ENCODE measurements at regions not wholly inside any gene's neighbourhood (a gene's known extent, or its start where the extent isn't known, plus 50 kb on each side); places are given as distances from the start of the nearest gene placed in this dataset.

- ATAC-seq, result no peak
- intact Hi-C loops (cut with DNase I), result no loop called here
- no peak for DNase-seq
Observed at GRCh38 chr6:129778793-129779192, 68.8 kb upstream of the ARHGAP18 start.

DNA sequence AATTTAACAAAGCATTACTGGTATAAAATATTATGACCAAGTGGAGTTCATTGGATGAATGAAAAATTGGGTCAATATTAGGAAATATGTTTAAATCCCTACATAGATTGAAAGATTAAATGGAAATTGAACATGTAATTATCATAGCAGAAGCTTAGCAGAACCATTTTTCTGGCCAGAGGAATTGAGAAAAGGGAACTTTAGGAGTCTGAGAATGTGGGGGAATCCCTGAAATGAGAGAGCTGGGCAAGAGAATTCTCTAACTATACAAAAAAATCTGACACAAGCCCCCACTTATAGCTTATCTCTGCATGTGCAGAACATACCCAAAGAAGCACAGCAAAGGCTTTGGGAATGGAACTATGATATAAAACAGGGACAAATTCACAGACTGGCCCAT is 67.4 kb upstream of the ARHGAP18 start:
- no peak for DNase-seq
- no peak for ATAC-seq
- intact Hi-C loops (cut with DNase I), result no loop called here

DNA sequence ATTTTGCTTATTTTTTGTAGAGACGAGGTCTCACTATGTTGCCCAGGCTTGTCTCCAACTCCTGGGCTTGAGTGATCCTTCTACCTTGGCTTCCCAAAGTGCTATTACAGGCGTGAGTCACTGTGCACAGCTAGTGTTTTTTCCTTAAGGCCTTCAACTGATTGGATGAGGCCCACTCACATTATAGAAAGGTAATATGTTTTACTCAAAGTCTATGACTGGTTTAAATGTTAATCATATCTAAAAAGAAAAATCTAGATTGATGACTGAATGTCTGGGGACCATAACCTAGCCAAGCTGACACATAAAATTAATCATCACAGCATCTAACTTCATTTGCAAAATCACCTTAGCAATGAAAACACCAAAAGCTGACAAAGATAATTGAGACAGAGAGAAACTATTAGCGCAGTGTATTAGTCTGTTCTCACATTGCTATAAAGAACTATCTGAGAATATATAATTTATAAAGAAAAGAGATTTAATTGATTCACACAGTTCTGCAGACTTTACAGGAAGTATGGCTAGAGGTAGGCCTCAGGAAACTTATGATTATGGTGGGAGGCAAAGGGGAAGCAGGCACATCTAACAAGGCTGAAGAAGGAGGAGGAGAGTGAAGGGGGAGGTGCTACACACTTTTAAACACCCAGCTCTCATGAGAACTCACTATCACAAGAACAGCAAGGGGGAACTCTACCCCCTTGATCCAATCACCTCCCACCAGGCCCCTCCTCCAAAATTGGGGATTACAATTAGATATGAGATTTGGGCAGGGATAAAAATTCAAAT is 66.8 kb upstream of the ARHGAP18 start:
- no peak for DNase-seq
- ATAC-seq, result no peak
- intact Hi-C loops (cut with DNase I), result no loop called here

DNA sequence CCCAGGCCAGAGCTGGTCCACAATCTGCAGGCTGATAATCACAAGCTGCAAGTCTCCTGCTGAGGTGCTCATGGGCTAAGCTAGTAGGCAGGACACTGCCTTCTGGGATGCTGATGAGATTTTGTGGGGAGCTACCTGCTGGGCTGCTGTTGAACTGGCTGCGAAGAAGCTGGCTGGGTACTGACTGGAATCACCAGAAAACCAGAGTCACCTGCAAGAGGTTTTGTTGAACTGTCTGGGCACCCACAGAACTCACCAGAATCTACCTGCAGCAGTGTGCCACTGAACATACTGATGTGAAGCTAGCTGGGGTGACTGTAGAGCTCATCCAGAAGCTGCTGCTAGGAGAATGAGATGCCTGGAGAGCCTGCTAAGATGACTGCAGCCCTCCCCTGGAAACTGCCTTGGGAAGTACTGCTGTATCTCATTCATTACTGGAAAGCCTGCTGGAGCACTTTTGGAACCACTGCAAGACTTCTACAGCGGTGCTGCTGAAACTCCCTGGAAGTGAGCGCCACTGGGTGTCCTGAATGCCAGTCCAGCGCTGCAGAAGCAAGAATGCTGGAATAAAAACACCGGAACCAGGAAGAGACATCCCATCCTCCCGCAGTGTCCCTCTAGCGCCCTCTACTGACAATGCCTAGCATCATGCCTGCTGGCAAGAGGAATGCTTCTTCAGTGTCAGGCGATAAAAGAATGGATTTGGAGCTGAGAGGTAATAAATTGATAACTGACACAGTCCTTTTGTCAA is 64.9 kb upstream of the ARHGAP18 start:
- ATAC-seq (peak; percentile 77 to 86), DNase-seq (peak; percentile 61)
- intact Hi-C loops (cut with DNase I), result no loop called here

DNA sequence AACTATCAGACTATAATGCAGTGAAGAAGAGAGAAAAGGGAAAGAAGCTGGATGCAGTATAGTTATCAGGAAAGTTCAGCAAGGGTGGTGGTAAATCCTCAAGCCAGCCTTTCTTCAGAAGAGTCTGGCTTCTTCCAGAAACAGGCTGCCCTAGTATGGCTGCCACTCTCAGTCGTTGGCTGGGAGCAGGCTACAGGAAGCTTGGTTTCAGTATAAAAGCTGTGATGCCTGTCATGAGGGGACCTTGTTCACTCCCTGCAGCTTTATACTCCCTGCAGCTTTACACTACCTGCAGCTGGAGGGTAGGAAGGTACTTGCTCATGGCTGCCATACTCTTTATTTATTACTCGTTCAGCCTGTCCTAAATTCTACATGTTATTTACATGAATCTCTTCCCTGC is 63.3 kb upstream of the ARHGAP18 start:
- DNase-seq (no peak), ATAC-seq (no peak)
- intact Hi-C loops (cut with DNase I), result no loop called here

DNA sequence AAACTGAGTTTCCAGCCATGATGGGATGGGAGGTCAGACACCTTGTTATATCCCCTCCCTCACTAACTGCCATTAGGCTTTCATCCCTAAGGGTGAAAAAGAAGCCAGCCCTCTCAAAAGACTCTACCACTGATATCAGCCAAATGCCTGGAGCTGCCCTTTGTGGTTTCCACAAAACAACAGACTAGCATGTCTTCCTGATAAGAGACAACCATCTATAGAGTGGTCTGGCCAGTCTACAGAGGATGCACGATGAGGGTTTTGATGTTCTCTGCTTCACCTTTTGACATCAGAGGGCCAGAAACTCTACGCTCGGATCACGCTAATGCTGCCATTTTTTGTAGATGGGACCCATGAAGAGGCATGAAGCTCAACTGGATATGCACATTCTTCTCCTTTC is 61.7 kb upstream of the ARHGAP18 start:
- intact Hi-C loops (cut with DNase I), result no loop called here
- no peak for ATAC-seq
- no peak for DNase-seq

DNA sequence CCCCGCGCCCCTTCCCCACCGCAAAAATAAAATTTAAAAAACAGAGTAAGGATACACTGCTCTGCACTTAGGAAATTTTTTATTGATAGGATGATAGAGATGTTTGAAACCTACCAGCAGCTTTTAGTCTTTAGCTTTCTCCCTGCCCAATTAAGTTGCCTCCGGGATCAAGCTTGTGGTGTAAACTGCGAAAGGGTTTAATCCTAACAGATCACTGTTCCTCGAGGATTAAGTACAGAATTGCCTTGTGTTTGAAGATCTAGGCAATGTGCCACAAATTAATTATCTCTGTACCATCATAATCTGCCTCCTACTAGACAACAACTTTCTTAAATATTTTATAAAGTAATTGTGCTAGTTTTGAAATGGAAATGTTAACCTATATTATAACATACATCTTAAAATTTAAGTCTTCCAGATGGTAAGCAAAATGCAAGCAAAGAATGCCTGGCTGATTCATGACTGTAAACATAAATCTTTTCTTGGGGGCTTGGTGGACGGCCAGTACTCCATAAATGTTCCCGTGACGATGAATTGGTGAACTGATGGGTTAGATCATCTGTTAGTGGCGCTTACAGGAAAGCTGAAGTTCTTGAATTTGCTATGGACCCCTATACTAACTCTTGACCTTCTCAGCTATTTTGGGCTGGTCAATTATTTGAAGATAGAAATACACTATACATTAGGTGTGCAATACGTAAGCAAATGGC is 58.0 kb upstream of the ARHGAP18 start:
- no peak for DNase-seq
- no peak for ATAC-seq
- intact Hi-C loops (cut with DNase I), result no loop called here

GRCh38 chr6:129766959-129767728 is 57.2 kb upstream of the ARHGAP18 start:
- DNase-seq, result no peak
- ATAC-seq, result peak; percentile 57 to 79
- intact Hi-C loops (cut with DNase I), result no loop called here

DNA sequence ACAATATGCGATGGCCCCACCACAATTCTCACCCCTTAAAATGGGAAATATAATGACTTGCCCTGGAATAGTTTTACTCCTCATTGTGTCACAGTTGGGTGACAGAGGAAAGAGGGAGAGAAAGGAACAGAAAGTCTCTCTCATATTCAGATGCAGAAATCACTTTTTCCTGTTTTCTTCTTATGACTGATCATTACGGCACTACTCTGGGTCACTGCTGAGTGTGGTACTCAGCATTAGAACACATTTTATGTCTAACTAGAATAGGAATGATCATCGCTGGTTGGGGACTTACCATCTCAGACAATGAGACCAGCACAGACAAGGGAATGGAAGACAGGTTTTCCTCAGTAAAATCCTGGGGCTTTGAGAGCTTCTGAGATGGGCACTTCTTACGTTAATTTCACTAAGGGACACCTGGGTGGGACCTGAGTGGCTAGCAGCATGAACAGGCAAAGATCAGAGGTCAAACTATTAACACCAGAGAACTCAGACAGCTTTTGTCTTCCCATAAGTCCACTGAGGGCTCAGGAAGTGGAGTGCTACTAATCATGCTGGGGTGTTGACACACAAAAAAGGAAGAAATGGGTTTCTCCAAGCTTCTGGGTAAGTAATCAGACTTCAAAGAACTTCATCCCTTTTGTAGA is 54.9 kb upstream of the ARHGAP18 start:
- DNase-seq (no peak), ATAC-seq (no peak)
- intact Hi-C loops (cut with DNase I), result no loop called here

DNA sequence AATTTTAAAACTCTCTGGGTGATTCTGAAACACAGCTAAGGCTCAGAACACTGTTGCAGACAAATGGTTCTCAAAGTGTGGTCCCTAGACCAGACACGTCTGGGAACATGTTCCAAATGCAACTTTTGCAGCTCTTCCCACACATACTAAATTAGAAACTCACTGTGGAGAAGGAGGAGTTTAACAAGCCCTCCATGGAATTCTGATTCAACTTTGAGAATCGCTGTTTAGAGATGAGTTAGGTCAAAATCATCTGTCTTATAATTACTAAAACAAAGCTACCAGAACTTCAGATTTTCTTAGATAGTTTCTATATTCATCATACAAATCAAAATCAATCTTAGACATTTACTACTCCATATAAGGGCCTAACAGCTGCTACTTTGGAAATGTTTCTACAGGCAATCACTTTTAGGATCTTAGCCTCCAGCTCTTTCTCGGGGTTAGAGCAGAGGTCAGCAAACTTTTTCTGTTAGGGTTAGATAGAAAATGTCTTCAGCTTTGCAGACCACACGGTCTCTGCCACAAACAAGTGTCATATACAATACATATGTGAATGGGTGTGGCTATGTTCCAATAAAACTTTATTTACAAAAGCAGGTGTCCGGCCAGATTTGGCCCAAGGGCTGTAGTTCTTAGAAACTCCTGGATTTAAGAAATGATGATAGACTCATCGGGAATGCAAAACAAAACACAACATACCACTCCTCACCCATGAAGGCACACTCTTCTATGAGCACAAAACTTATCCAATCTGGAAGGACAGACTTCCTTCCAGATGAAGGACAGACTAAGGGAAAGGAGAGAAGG is 50.0 kb upstream of the ARHGAP18 start:
- intact Hi-C loops (cut with DNase I), result no loop called here
- ATAC-seq (no peak), DNase-seq (no peak)
